Natural killer cell treated with Interleukin-12 subunit alpha and Interleukin-12 subunit beta and Interleukin-15 and Interleukin-18, amount 100 ng/mL, for 72 hours (primary cell): ENCODE measurements at regions not wholly inside any gene's neighbourhood (a gene's known extent, or its start where the extent isn't known, plus 50 kb on each side); places are given as distances from the start of the nearest gene placed in this dataset.

Source experiments
- ATAC-seq, 2 donors: fragments of 150-1000 bp; cut with Tn5 transposase in 1 of 2; sonication (Bioruptor Pico), chemical (Tn5 transposase) in 1 of 2; 2 replicates each; pipeline ENCODE4 v1.10.0; 2021
- DNase-seq: peaks from one replicate; pipeline ENCODE4 v3.0.0; 2022; ENCODE audit warnings: low spot score
- H3K27ac Mint-ChIP-seq, 2 donors: 1 replicate in 1 of 2; 2 replicates in 1 of 2; pipeline ENCODE4 v1.8.0; 2022; ENCODE audit warnings: mixed read lengths in 2 of 2, mild to moderate bottlenecking in 1 of 2, moderate library complexity in 1 of 2
- H3K27me3 Mint-ChIP-seq, 2 donors: 1 replicate in 1 of 2; 2 replicates in 1 of 2; pipeline ENCODE4 v1.8.0; 2022; ENCODE audit warnings: mixed read lengths in 2 of 2
- H3K36me3 Mint-ChIP-seq: one replicate; pipeline ENCODE4 v1.8.0; 2022; ENCODE audit warnings: mixed read lengths
- H3K4me1 Mint-ChIP-seq, 2 donors: 1 replicate in 1 of 2; 2 replicates in 1 of 2; pipeline ENCODE4 v1.8.0; 2022; ENCODE audit warnings: low read depth in 2 of 2, mixed read lengths in 2 of 2, mild to moderate bottlenecking in 1 of 2
- H3K4me3 Mint-ChIP-seq: one replicate; pipeline ENCODE4 v1.8.0; 2022; ENCODE audit warnings: mixed read lengths
- H3K9me3 Mint-ChIP-seq: 2 replicates; pipeline ENCODE4 v1.8.0; 2022; ENCODE audit warnings: mixed read lengths

DNA sequence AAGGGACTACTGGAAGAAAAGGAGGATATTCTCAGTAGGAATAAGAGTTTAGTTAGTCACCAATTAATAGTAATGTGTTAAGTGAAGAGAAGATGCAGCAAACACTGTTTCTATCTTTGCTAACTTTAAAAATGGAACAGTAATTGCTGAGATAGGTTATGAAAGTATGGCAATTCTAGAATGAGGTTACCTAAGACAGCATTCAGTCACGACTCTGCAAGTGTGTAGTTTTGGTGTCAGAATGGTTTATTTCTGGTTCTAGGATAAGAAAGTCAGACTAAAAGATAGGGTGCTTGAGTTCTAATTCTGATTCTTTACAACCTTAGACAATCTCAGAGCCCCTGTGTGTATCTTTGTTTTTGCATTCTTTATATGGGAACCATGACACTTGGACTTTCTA is 138.1 kb downstream of the POU4F1 start:
- DNase-seq (no peak), ATAC-seq (no peak)
- H3K4me3 Mint-ChIP-seq: no peak overlapping the region
- no peaks in the 10 kb centered on the region for H3K9me3 Mint-ChIP-seq
- no peak overlapping the region for H3K27ac Mint-ChIP-seq
- no peaks in the 10 kb centered on the region for H3K4me1 Mint-ChIP-seq
- no peaks in the 10 kb centered on the region for H3K36me3 Mint-ChIP-seq
- H3K27me3 Mint-ChIP-seq: no peaks in the 10 kb centered on the region

DNA sequence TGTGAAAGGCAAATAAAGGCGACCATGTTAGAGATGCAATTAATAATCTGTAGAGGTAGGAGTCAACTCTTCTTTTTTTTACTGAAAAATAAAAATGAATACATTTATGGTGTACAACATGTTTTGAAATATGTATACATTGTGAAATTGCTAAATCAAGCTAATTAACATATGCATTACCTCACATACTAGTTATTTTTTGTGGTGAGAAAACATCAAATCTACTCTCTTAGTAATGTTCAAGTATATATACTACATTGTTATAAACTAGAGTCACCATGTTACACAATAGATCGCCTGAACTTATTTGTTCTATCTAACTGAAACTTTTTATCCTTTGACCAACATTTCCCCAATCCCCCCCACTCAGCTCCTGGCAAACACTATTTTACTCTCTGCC is 143.2 kb downstream of the POU4F1 start:
- H3K4me1 Mint-ChIP-seq: no peaks in the 10 kb centered on the region
- H3K4me3 Mint-ChIP-seq: no peak overlapping the region
- no peaks in the 10 kb centered on the region for H3K27me3 Mint-ChIP-seq
- no peak for ATAC-seq
- DNase-seq: no peak
- H3K9me3 Mint-ChIP-seq: peaks cover 3% of the 10 kb centered on the region
- no peak overlapping the region for H3K27ac Mint-ChIP-seq
- no peaks in the 10 kb centered on the region for H3K36me3 Mint-ChIP-seq

DNA sequence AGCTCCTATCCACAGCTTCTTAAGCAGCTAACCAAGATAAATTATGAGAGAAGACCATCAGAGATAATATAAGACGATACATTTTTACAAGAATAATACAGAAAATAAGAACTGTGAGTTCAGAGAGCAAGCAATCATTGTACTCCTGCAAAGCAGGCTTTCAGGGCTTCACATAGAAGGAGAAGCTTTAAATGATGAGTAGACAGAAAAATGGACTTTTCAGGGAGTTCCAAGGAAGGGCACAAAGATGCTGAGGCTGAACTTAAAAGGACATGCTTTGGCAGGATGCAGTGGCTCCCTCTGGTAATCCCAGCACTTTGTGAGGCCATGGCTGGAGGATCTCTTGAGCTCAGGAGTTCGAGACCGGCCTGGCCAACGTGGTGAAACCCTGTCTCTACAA is 159.5 kb downstream of the POU4F1 start:
- Mint-ChIP-seq H3K36me3 (no peaks in the 10 kb centered on the region), H3K4me3 (no peak overlapping the region), H3K9me3 (peaks cover 3% of the 10 kb centered on the region), H3K27ac (no peak overlapping the region), H3K27me3 (no peaks in the 10 kb centered on the region), H3K4me1 (no peaks in the 10 kb centered on the region)
- ATAC-seq: no peak
- DNase-seq: no peak

DNA sequence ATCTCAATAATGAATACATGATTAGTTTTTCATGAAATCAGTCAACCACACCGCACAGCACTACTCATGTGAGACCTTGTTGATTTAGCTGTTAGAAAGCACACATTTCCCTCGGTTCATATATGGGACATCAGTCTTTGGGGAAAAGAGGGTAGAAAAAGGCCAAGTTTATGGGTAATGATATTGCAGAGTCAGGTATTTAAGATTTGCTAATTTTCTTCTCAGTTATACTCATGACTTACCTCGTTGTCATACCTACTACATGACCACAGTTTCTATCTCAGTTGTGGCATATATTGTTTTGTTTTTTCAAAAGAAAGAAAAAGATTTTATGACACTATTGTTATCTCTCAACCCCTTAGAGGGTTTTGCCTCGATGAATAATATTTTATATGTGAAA is 165.6 kb downstream of the POU4F1 start:
- H3K9me3 Mint-ChIP-seq: no peaks in the 10 kb centered on the region
- ATAC-seq (no peak), DNase-seq (no peak)
- H3K4me1 Mint-ChIP-seq: no peaks in the 10 kb centered on the region
- H3K27ac Mint-ChIP-seq: no peak overlapping the region
- H3K4me3 Mint-ChIP-seq: no peak overlapping the region
- no peaks in the 10 kb centered on the region for H3K36me3 Mint-ChIP-seq
- no peaks in the 10 kb centered on the region for H3K27me3 Mint-ChIP-seq

DNA sequence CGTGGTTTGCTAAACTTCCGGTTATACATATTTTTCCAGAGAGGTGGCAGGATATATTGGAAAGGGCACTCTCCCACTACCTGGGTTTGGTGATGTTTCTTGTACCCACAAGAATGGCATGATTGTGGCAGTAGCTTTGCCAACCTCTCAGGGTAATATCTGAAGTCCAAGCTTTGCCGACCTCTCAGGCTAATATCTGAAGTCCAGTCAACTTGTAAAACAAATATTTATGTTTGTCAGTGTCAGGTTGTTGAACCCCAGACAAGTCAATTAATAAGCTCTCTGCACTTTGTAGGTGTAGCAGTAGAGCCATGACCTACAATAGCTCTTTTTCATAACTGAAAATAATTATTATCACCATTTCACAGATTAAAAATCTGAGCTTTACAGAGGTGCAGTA is 167.0 kb downstream of the POU4F1 start:
- Mint-ChIP-seq H3K36me3 (no peaks in the 10 kb centered on the region), H3K9me3 (no peaks in the 10 kb centered on the region), H3K27ac (no peak overlapping the region), H3K27me3 (no peaks in the 10 kb centered on the region), H3K4me1 (no peaks in the 10 kb centered on the region), H3K4me3 (no peak overlapping the region)
- ATAC-seq (no peak), DNase-seq (no peak)

DNA sequence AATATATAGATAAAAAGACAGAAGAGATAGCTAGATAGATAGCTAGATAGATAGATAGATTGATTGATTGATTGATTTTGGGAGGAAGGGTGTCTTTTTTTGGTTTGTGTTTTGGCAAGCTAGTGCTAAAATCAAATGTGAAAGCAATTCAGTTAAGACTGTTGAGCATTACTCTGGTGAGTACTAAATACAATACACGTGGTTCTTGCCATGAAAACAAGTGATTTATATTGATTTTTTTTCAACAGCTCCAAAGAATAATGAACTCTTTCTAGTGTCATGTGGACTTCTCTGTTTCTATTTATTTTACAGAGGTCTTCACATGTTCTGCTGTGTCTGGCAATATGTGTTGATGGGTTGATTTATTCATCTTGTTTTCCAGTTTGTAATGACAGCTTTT is 172.0 kb downstream of the POU4F1 start:
- Mint-ChIP-seq H3K9me3 (no peaks in the 10 kb centered on the region), H3K4me3 (no peak overlapping the region), H3K27me3 (no peaks in the 10 kb centered on the region), H3K27ac (no peak overlapping the region), H3K36me3 (no peaks in the 10 kb centered on the region), H3K4me1 (no peaks in the 10 kb centered on the region)
- ATAC-seq (no peak), DNase-seq (no peak)

DNA sequence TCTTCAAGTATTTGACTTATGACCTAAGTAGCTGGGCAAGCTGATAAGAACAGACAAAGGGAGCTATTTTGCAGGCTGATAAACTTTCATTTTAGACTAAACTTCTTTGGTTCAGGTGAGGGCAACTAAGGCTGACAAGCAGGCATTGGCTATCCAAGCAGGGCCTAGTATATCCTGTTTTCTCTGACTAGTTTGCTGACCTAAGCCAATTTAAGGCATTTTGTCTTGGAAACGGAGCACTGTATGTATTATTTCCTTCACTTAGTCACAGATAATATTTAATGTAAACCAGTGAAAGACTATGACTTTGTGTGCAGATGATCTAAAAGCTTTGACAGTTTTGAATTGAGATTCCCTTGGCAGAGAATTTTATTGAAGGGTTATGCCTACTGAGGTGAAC is 172.5 kb downstream of the POU4F1 start:
- Mint-ChIP-seq H3K4me1 (no peaks in the 10 kb centered on the region), H3K27me3 (no peaks in the 10 kb centered on the region), H3K4me3 (no peak overlapping the region), H3K9me3 (no peaks in the 10 kb centered on the region), H3K27ac (no peak overlapping the region), H3K36me3 (no peaks in the 10 kb centered on the region)
- no peak for ATAC-seq
- DNase-seq: no peak

DNA sequence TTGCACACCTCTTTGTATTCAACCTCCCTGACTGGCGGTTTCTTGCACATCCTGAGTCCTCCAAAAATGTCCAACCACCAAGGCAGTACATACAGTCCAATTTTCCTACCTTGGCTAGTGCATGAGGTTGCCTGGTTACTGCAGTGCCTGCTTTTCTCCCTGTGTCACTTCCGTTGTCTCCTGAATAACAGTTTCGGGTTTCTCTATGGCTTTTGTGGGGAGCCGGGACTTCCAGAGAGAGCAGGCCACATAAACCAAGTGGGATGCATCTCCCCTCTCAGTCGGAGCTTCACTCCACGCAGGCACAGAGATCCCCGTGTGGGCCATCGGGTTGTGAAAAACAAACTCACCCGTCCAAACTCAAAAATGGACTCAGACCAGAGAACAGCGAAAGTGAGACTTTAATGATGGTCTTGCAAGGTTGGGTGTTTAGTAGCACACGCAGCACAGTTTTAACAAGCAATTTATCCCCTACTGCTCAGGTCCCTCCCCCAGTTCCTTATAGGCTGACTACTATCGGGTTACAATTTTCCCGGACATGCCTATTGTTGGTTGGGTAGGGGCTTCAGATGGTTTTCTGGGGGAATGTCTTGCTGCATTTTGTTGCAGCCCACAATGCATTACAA is 173.1 kb downstream of the POU4F1 start:
- H3K4me3 Mint-ChIP-seq: no peak overlapping the region
- no peak for ATAC-seq
- no peaks in the 10 kb centered on the region for H3K4me1 Mint-ChIP-seq
- DNase-seq: no peak
- no peaks in the 10 kb centered on the region for H3K27me3 Mint-ChIP-seq
- H3K27ac Mint-ChIP-seq: no peak overlapping the region
- H3K36me3 Mint-ChIP-seq: no peaks in the 10 kb centered on the region
- no peaks in the 10 kb centered on the region for H3K9me3 Mint-ChIP-seq

DNA sequence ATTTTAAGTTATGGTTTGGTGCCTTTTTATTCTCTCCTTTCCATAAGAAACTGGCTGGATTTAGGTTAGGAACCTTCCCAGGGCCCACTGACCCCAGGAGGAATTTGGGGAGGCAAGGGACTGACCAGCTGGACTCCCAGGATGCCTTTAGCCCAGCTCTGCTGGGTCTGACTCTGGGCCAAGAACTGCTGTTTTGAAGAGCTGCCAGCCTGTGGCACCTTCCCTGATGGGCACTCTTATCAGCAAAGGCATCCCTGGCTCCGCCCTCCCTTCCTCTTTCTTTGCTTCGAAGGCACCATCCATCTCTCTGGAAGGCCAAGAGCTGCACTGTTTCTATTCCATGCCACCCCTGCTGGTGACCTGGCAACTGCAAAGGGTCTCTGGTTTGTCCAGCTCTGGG is 174.7 kb downstream of the POU4F1 start:
- no peaks in the 10 kb centered on the region for H3K4me1 Mint-ChIP-seq
- no peaks in the 10 kb centered on the region for H3K27me3 Mint-ChIP-seq
- H3K9me3 Mint-ChIP-seq: no peaks in the 10 kb centered on the region
- H3K4me3 Mint-ChIP-seq: no peak overlapping the region
- DNase-seq (no peak), ATAC-seq (no peak)
- no peak overlapping the region for H3K27ac Mint-ChIP-seq
- no peaks in the 10 kb centered on the region for H3K36me3 Mint-ChIP-seq

DNA sequence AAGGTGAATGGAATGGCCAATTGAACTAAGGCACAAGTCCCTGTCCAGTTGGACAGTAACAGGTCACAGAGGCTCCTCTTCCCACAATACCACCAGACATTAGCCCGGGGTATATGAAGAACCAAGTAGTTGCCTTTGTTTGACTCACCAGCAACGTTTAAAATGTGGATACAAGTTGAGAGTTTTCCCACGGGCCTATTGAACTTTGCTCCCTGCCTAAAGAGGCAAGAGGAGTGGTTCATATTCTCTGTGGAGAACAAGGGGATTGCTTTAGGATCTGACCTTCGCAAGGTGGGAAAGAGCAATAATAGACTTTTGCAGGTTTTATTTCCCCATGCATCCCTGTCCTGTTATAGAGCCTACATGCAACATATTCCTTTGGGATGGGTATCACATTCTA is 177.2 kb downstream of the POU4F1 start:
- Mint-ChIP-seq H3K27me3 (no peaks in the 10 kb centered on the region), H3K4me3 (no peak overlapping the region), H3K36me3 (no peaks in the 10 kb centered on the region), H3K27ac (no peak overlapping the region), H3K4me1 (no peaks in the 10 kb centered on the region), H3K9me3 (no peaks in the 10 kb centered on the region)
- DNase-seq (no peak), ATAC-seq (no peak)

DNA sequence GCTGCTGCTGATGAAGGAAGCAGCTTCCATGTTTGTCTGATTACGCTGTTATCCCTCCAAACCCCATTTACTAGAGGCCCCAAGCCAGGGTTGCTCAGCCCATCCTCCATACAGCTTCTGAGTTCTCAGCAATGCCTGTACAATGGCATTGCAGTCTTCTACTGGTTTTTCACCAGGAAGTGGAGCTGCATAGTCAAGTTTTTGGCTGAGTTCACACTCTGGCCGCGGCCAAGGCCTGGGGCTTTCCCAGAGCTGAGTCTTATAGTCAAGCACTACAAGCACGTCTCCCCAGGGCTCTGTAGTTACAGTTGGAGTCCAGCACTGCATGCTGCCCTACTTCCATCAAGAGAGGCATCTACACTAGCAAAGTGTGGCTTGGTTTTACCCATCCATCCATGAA is 182.5 kb downstream of the POU4F1 start:
- H3K4me1 Mint-ChIP-seq: no peaks in the 10 kb centered on the region
- DNase-seq: no peak
- H3K9me3 Mint-ChIP-seq: no peaks in the 10 kb centered on the region
- H3K27me3 Mint-ChIP-seq: no peaks in the 10 kb centered on the region
- no peaks in the 10 kb centered on the region for H3K36me3 Mint-ChIP-seq
- no peak overlapping the region for H3K4me3 Mint-ChIP-seq
- ATAC-seq: peak in 1 of 2 donors; percentile 76
- no peak overlapping the region for H3K27ac Mint-ChIP-seq

DNA sequence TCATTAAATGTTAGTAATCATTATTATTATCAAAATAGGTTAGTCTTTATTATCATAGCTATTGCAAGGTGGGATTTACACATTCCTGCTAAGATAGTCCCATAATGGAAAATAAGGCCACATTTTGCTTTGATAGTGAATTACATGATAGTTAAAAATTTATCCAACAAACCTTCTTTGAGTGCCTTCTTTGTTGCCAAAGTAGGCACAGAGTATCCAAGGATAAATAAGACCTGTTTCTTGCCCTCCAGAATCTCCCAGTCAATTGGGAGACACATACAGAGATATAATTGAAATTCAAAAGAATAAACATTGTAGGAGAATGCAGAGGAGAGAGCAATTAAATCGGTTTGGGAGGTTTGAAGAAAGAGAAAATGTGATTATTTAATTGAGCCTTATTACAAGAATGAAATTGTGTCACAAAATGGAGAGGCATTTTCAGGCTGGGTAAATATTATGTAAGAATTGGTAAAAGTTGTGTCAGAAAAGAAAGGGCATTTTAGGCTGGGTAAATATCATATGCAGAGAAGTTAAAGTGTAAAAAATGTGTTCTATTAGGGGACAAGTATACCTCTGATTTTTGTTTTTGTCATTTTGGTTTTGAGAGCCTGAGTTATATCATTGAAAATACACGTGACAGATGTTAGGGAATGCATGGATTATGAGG is 189.3 kb downstream of the POU4F1 start:
- ATAC-seq: no peak
- peaks cover 3% of the 10 kb centered on the region for H3K9me3 Mint-ChIP-seq
- no peak overlapping the region for H3K27ac Mint-ChIP-seq
- H3K4me1 Mint-ChIP-seq: no peaks in the 10 kb centered on the region
- no peaks in the 10 kb centered on the region for H3K36me3 Mint-ChIP-seq
- no peak for DNase-seq
- no peaks in the 10 kb centered on the region for H3K27me3 Mint-ChIP-seq
- H3K4me3 Mint-ChIP-seq: no peak overlapping the region

DNA sequence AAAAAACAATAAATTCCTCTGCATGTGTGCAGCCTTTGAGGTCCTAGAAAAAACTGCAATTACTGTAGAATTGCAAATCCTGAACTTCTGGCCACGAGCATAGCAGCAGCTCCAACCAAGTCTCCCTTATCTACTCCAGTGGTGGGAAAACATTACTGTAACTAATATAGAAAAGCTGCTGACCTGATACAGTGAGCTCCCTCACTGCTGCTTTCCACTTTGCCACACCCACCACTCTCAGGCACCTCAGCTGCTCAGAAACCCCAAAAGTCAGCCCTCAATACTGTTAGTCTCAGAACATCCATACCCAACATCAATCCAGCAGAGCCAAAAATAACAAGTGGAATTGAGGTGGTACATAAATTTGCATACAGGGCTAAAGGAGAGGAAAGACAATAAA is 192.5 kb downstream of the POU4F1 start:
- no peaks in the 10 kb centered on the region for H3K4me1 Mint-ChIP-seq
- no peaks in the 10 kb centered on the region for H3K36me3 Mint-ChIP-seq
- ATAC-seq (no peak), DNase-seq (no peak)
- no peaks in the 10 kb centered on the region for H3K27me3 Mint-ChIP-seq
- H3K27ac Mint-ChIP-seq: no peak overlapping the region
- H3K4me3 Mint-ChIP-seq: no peak overlapping the region
- H3K9me3 Mint-ChIP-seq: peaks cover 3% of the 10 kb centered on the region

DNA sequence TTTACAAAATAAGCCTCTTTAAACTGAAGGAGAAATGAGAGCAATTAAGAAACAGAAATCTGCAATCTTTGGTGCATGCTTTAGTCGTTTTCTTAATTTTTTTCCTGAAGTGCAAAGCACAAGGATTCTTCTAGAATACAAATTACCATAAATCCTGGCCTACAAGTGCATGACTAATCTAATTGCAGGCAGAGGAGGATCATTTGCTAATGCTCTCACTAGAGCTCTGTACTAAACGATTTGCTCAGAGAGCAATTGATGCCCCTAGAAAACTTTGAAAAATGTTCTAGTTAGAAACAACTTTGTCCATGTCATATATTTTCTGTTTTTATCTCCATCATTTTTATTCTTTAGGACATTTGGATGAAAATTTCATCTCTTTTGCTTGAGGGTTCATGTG is 193.2 kb downstream of the POU4F1 start:
- H3K4me3 Mint-ChIP-seq: no peak overlapping the region
- peaks cover 0 to 3% of the 10 kb centered on the region in 2 donors for H3K27me3 Mint-ChIP-seq
- DNase-seq (no peak), ATAC-seq (no peak)
- no peak overlapping the region for H3K27ac Mint-ChIP-seq
- no peaks in the 10 kb centered on the region for H3K36me3 Mint-ChIP-seq
- no peaks in the 10 kb centered on the region for H3K4me1 Mint-ChIP-seq
- peaks cover 4% of the 10 kb centered on the region for H3K9me3 Mint-ChIP-seq

DNA sequence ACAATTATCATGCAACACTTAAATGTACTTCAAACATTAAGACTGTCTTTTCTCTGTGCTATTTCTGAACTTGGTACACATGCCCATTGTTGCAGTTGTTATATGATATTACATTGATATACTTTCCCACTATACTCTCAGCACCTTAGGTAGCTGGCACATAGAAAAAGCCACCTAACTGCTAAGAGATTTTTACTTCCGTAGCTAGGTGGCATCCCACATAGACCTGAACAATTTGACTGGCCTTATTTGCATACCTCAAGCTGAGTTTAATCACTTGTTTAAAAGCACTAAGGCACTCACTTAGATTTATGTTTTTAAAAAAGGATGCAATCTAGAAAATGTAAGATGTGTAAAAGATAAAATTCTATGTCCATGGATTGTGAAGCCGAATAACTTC is 194.2 kb downstream of the POU4F1 start:
- DNase-seq: no peak
- H3K9me3 Mint-ChIP-seq: peaks cover 9% of the 10 kb centered on the region
- no peak overlapping the region for H3K4me3 Mint-ChIP-seq
- H3K27ac Mint-ChIP-seq: no peak overlapping the region
- H3K27me3 Mint-ChIP-seq: peaks cover 0 to 7% of the 10 kb centered on the region in 2 donors
- no peaks in the 10 kb centered on the region for H3K4me1 Mint-ChIP-seq
- ATAC-seq: no peak
- no peaks in the 10 kb centered on the region for H3K36me3 Mint-ChIP-seq
